ENCODE measurements at regions not wholly inside any gene's neighbourhood (a gene's known extent, or its start where the extent isn't known, plus 50 kb on each side); places are given as distances from the start of the nearest gene placed in this dataset.

GRCh38 chr6:144721232-144721631 is 436.1 kb downstream of the UTRN start:
- H3F3A ChIP-seq (ENCODE audit: insufficient read depth, low read length) = peaks cover 3% of the 10 kb centered on the region; the same call in 1 of the 2 replicates
- no peaks in the 10 kb centered on the region for H3K9me2 ChIP-seq (replicated peaks; ENCODE audit: insufficient read depth, low read length)
- no peak overlapping the region for H3K9ac ChIP-seq (ENCODE audit: low read length)
- TF ChIP-seq EZH2phosphoT487 (IDR thresholded peaks at IDR 0.05; ENCODE audit: low read length) (no peak), EZH2 (optimal IDR thresholded peaks at IDR 0.05; ENCODE audit: low read depth, low read length) (no peak), CTCF (IDR thresholded peaks at IDR 0.05; ENCODE audit: low read length) (no peak)
- 0 out of 2 replicates have a peak, but pooled peaks cover 5% of the 10 kb centered on the region for H3K4me1 ChIP-seq (ENCODE audit: low read length)
- DNase-seq = no peak
- H4K20me1 ChIP-seq (ENCODE audit: insufficient read depth, low read length) = no peaks in the 10 kb centered on the region
- no peak overlapping the region for H3K27ac ChIP-seq (ENCODE audit: low read length)
- no peaks in the 10 kb centered on the region for H3K9me3 ChIP-seq (replicated peaks; ENCODE audit: insufficient read depth, low read length)
- H3K4me2 ChIP-seq (ENCODE audit: low read depth, low read length) = no peak overlapping the region
- no peaks in the 10 kb centered on the region for H3K27me3 ChIP-seq (replicated peaks; ENCODE audit: insufficient read depth, low read length)
- no peak overlapping the region for H3K4me3 ChIP-seq (ENCODE audit: low read length)
- no peak overlapping the region for H2AFZ ChIP-seq (ENCODE audit: low read length)
- H3K79me2 ChIP-seq (ENCODE audit: low read length) = no peaks in the 10 kb centered on the region
- no peaks in the 10 kb centered on the region for H3K36me3 ChIP-seq (replicated peaks; ENCODE audit: insufficient read depth, low read length)

GRCh38 chr6:144722154-144722737 is 437.1 kb downstream of the UTRN start:
- DNase-seq = no peak

DNA sequence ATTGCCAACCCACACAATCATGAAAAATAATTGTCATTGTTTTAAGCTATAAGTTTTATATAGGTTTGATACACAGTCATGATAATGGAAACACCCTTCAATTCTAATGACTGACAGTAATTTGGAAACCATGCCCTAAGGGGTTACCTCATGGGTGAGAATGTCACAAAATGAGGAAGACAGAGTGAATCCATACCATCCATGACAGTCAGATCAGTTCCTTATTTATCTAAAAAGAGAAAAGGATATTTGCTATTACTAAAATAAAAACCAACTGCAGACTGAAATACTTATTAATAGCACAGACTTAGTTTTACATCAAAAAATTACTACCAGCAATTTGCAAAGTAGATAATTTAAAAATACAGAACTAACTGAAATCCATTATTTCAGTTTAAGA is 437.8 kb downstream of the UTRN start:
- Histone ChIP-seq H4K20me1 (ENCODE audit: insufficient read depth, low read length) (no peaks in the 10 kb centered on the region), H3K9me2 (replicated peaks; ENCODE audit: insufficient read depth, low read length) (no peaks in the 10 kb centered on the region), H3K9me3 (replicated peaks; ENCODE audit: insufficient read depth, low read length) (no peaks in the 10 kb centered on the region), H3K4me1 (ENCODE audit: low read length) (no peaks in the 10 kb centered on the region), H3K27me3 (replicated peaks; ENCODE audit: insufficient read depth, low read length) (no peaks in the 10 kb centered on the region), H3K9ac (ENCODE audit: low read length) (no peak overlapping the region), H3K36me3 (replicated peaks; ENCODE audit: insufficient read depth, low read length) (no peaks in the 10 kb centered on the region), H3K27ac (ENCODE audit: low read length) (no peak overlapping the region), H2AFZ (ENCODE audit: low read length) (no peak overlapping the region), H3K4me3 (ENCODE audit: low read length) (no peak overlapping the region), H3F3A (ENCODE audit: insufficient read depth, low read length) (no peaks in the 10 kb centered on the region), H3K79me2 (ENCODE audit: low read length) (no peaks in the 10 kb centered on the region), H3K4me2 (ENCODE audit: low read depth, low read length) (no peak overlapping the region)
- no peak for TF ChIP-seq CTCF (IDR thresholded peaks at IDR 0.05; ENCODE audit: low read length)
- no peak for TF ChIP-seq EZH2 (optimal IDR thresholded peaks at IDR 0.05; ENCODE audit: low read depth, low read length)
- TF ChIP-seq EZH2phosphoT487 (IDR thresholded peaks at IDR 0.05; ENCODE audit: low read length) = no peak
- DNase-seq = no peak

More at GRCh38 chr6:144722154-144722737, 437.1 kb downstream of the UTRN start:
- Histone ChIP-seq H3K36me3 (replicated peaks; ENCODE audit: insufficient read depth, low read length) (no peaks in the 10 kb centered on the region), H3K4me3 (ENCODE audit: low read length) (no peak overlapping the region), H3K9me2 (replicated peaks; ENCODE audit: insufficient read depth, low read length) (no peaks in the 10 kb centered on the region), H2AFZ (ENCODE audit: low read length) (no peak overlapping the region), H3K9me3 (replicated peaks; ENCODE audit: insufficient read depth, low read length) (no peaks in the 10 kb centered on the region), H3F3A (ENCODE audit: insufficient read depth, low read length) (no peaks in the 10 kb centered on the region), H4K20me1 (ENCODE audit: insufficient read depth, low read length) (no peaks in the 10 kb centered on the region), H3K4me1 (ENCODE audit: low read length) (0 out of 2 replicates have a peak, but pooled peaks cover under 1% of the 10 kb centered on the region), H3K27ac (ENCODE audit: low read length) (no peak overlapping the region), H3K4me2 (ENCODE audit: low read depth, low read length) (no peak overlapping the region), H3K79me2 (ENCODE audit: low read length) (no peaks in the 10 kb centered on the region), H3K27me3 (replicated peaks; ENCODE audit: insufficient read depth, low read length) (no peaks in the 10 kb centered on the region), H3K9ac (ENCODE audit: low read length) (no peak overlapping the region)
- no peak for TF ChIP-seq EZH2phosphoT487 (IDR thresholded peaks at IDR 0.05; ENCODE audit: low read length)
- TF ChIP-seq CTCF (IDR thresholded peaks at IDR 0.05; ENCODE audit: low read length) = no peak
- no peak for TF ChIP-seq EZH2 (optimal IDR thresholded peaks at IDR 0.05; ENCODE audit: low read depth, low read length)
